HL-60 (cell line): ENCODE measurements at regions not wholly inside any gene's neighbourhood (a gene's known extent, or its start where the extent isn't known, plus 50 kb on each side); places are given as distances from the start of the nearest gene placed in this dataset.

Experiments
- CTCF ChIP-seq: IDR thresholded peaks from one replicate; pipeline ENCODE4 v1.5.1; 2011; ENCODE audit warnings: low read length, control low read depth, inconsistent platforms; ENCODE audit not compliant: insufficient read depth
- GABPA ChIP-seq: IDR thresholded peaks from 2 replicates; pipeline ENCODE4 v1.6.1; 2012; ENCODE audit warnings: low read depth
- POLR2AphosphoS5 ChIP-seq: IDR thresholded peaks from 2 replicates; pipeline ENCODE4 v1.6.1; 2012; ENCODE audit warnings: low read depth
- SPI1 ChIP-seq: IDR thresholded peaks from 2 replicates; pipeline ENCODE4 v1.6.1; 2012; ENCODE audit warnings: low read depth, mild to moderate bottlenecking, borderline replicate concordance
- TF ChIP-seq, protein P1 (sequence below): IDR thresholded peaks from 2 replicates; pipeline ENCODE4 v1.6.1; 2012; ENCODE audit warnings: low read depth; ENCODE audit not compliant: insufficient replicate concordance

- no peak for TF ChIP-seq CTCF
- no peak for TF ChIP-seq GABPA
- TF ChIP-seq POLR2AphosphoS5 = no peak
- TF ChIP-seq, protein P1, sequence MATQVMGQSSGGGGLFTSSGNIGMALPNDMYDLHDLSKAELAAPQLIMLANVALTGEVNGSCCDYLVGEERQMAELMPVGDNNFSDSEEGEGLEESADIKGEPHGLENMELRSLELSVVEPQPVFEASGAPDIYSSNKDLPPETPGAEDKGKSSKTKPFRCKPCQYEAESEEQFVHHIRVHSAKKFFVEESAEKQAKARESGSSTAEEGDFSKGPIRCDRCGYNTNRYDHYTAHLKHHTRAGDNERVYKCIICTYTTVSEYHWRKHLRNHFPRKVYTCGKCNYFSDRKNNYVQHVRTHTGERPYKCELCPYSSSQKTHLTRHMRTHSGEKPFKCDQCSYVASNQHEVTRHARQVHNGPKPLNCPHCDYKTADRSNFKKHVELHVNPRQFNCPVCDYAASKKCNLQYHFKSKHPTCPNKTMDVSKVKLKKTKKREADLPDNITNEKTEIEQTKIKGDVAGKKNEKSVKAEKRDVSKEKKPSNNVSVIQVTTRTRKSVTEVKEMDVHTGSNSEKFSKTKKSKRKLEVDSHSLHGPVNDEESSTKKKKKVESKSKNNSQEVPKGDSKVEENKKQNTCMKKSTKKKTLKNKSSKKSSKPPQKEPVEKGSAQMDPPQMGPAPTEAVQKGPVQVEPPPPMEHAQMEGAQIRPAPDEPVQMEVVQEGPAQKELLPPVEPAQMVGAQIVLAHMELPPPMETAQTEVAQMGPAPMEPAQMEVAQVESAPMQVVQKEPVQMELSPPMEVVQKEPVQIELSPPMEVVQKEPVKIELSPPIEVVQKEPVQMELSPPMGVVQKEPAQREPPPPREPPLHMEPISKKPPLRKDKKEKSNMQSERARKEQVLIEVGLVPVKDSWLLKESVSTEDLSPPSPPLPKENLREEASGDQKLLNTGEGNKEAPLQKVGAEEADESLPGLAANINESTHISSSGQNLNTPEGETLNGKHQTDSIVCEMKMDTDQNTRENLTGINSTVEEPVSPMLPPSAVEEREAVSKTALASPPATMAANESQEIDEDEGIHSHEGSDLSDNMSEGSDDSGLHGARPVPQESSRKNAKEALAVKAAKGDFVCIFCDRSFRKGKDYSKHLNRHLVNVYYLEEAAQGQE = no peak
- no peak for TF ChIP-seq SPI1
Measured at GRCh38 chr5:106414342-106414741, 1256.4 kb downstream of the EFNA5 start.
